NCI-H82 treated with DMSO at 0.1 percent for 48 hours (cell line): ENCODE measurements at regions not wholly inside any gene's neighbourhood (a gene's known extent, or its start where the extent isn't known, plus 50 kb on each side); places are given as distances from the start of the nearest gene placed in this dataset.
"Not testable (repeated sequence)": the region's sequence is repeated elsewhere in the genome, so short reads cannot be mapped to it uniquely, and the experiment has no call there.

Source experiments
- DNase-seq: peaks from one replicate; lab custom pipeline; 2025; ENCODE audit not compliant: unreplicated experiment; lab: John Stamatoyannopoulos, UW

DNA sequence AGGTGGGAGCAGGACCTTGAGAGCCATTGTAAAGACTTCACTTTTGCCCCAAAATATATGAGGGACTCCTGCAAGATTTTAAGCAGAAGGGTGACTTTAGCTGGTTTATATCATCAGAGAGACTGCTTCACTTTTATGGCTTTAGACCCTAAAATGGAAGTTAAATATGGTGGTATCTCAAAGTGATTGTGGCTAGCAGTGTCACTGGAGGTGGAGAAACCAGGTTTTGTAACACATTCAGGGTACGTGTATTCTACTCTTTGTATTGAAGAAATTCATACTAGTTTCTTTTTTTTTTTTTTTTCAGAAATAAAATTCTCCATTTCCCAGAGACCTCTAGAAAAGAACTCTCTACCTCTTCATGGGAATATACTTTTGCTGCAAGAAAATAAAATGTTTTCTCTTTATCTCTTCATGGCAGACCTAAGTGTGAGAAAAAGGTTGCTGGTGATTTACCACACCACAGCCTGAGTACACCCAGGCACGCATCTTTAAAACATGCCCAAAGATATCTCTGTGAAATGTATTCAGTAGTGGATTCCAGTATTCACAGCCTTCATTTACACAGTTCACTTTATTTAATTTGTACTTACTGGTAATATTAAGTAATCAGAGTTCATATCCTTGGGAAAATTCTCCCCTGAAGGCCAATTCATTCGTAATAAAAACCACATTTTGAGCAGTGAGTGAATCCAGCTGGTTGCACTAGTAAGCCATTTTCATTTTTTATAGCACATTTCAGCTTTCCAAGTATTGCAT is 74.3 kb upstream of the GUCY1A1 start:
- DNase-seq: no peak

DNA sequence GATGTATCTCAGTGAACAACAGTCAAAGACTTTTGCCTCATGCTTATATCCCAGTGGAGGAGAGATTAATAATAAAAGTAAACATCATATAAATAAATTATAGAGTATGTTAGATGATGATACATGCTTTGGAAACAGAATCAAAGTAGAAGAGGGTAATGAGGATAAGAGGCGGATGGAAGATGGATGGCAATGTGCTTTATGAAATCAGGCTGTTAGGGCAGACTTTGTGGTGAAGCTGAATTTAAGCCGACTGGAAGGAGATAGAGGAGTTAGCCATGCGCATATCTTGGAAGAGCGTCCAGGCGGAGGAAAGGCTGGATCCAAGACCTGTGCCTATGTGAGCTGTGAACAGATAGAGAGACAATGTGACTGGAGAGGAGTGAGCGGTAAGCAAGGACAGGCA is 74.9 kb upstream of the GUCY1A1 start:
- no peak for DNase-seq

DNA sequence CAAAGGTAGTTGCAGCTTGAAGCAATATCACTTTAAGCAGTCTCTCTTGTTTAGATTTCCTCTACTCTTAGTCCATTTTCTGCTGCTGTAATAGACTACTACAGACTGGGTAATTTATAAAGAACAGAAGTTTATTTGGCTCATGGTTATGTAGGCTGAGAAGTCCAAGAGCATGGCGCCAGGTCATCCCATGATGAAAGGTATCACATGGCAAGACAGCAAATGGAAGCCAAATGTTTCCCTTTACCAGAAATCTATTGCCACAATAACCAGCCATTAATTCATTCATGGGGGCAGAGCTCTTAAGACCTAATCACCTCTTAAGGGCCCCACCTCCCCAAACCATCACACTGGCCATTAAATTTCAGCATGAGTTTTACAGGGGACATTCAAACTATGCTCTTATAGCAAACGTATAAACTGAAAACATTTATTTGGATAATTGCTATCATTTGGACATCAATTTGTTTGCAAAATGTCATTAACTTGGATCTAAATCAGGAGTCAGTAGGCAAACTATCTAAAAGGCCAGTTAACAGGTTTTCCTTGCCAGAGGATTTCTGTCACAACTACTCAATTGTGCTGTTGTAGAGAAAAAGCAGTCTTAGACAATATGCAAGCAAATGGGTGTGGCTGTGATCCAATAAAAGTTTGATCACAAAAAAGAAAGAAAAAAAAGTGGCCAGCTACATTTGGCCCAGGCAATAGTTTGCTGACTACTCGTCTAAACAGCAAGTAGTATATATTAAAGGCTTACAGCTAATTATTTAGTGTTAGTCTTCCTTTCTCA is 75.7 kb upstream of the GUCY1A1 start:
- DNase-seq: no peak

DNA sequence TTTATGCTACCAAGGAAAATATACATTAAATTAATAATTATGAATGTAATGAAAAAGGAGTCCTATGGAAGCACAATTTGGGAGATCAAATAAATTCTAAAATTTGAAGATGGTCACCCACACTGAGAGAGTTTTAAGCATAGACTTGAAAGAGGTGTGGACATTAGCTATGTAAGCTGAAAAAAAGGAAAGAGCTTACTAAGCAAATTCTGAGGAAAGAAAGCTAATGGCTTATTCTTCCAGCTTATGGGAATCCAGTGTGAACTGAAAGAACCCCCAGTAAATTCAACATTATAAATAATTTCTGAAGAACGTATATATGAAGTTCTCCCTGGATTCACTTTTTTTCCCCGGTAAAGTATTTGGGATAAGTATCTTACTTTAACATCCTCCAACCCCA is 78.2 kb upstream of the GUCY1A1 start:
- no peak for DNase-seq

DNA sequence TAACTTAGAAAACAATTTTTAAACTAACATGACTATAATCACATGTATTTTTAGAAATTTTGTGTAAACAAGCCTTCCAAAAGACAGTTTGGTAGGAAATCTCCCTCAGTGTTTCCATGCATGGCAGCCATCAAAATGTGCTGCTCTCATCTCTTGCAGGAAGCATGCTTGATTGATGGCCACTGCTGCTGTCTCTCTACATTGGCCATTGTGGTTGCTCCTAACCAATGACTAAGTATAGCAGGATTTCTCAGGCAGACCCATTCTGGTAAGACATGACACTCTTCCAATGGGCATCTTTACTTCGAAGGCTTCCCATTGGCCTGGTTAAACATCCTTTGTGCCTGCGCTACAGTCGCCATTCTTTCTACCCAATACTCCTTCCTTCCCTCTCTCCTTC is 78.9 kb upstream of the GUCY1A1 start:
- no peak for DNase-seq

DNA sequence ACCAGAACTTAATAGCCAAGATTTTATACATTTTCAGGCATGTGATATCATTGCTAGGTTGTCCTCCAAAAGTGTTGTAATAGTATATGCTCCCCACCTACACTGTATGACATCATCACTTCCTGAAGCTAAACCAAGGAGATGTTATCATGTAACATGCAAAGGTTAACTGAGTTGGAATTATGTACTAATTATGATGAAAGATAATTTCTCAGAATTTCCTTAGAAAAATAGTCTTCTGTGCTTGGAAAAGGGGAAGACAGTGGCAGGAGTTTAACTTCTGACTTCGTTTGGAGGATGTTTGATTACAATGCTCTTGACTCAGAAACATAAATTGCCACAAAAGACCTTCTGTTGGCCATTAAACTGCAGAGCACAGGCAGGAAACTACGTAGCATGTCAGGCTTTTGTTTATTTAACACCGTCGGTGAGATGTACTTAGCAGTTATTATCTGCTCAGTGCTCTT is 83.6 kb upstream of the GUCY1A1 start:
- DNase-seq: no peak

DNA sequence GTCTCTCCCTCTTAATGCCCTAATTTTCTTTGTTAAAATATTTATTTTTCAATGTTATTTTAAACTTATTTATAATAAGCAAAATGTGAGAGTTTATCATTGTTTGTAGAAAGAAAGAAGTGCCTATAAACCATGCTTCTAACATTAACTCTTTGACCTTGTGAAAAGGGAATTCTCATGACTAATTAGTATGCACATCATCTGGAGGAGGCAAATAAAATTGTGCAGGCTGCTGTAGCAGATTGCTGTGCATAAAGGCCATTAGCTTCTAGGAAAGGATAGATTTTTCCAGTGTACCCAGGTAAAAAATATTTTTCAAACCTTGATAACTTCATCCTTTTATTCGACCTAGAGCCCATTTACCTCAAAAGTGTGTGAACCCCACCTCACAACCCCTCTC is 84.6 kb upstream of the GUCY1A1 start:
- DNase-seq: no peak

DNA sequence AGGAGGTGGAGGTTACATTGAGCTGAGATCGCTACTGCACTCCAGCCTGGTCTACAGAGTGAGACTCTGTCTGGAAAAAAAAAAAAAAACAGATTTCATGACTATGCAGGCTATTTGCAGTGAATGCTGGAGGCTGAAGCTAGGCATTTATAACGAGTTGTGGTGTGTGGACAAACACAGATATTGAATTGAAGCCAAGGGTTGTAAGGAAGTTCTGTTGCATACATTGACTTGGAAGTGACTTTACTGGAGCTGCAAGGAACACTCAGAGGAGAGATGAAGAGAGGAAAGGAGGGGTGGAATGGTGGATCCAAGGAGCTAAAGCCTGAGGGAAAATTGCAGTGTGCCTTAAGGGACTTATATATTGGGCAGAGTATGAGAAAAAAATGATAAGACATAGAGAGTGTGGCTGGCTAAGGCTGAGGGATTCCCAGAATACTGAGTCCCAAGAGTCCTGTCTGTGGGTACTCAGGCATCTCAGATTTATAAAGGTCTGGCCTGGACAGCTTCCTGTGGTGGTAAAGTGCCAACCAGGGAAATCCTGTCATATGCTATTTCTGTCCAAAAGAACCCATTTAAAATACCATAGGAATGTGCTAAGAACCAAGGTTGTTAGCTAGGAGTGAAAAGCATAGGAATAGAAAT is 87.8 kb upstream of the GUCY1A1 start:
- no peak for DNase-seq

DNA sequence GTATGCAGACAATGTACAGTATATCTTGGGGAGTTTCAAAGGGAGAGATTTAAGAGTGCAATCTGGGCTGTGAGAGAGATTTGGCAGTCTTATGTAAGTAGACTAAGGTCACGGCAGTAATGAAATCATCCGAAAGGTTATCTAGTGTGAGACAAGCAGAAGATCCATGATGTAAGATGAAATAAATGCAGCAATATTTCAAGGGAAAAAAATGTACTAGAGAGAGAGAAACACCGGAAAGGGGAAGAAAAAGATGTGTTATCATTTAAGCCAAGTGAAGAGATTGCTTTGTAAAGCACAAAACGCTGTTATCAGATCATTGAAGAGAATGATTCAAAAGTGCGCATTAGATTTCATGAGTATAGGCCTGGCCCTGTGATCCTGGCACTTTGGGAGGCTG is 88.4 kb upstream of the GUCY1A1 start:
- peak; percentile 7 for DNase-seq

DNA sequence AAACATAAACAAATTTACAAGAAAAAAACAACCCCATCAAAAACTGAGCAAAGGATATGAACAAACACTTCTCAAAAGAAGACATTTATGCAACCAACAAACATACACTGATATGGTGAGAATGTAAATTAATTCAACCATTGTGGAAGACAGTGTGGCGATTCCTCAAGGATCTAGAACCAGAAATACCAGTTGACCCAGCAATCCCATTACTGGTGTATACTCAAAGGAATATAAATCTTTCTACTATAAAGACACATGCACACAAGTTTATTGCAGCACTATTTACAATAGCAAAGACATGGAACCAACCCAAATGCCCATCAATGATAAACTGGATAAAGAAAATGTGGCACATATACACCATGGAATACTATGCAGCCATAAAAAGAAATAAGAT is 92.3 kb upstream of the GUCY1A1 start:
- not testable (repeated sequence) for DNase-seq

DNA sequence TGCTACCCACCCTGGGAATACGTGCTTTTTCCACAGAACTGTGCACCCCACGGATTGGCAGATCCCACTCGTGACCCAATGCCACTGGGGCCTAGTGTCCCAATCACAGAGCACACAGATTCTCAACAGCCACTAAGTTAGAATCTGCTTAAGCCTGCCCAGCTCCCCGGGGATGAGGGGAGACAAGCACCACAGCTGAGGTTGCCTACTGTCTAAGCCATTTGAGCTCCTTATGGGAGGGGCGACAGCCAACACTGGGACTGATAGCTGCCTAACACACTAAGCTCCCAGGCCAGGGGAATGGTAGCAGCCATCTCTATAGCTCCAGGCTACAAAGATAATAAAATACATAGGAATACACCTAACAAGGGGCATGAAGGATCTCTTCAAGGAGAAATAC is 93.5 kb upstream of the GUCY1A1 start:
- DNase-seq: no peak

DNA sequence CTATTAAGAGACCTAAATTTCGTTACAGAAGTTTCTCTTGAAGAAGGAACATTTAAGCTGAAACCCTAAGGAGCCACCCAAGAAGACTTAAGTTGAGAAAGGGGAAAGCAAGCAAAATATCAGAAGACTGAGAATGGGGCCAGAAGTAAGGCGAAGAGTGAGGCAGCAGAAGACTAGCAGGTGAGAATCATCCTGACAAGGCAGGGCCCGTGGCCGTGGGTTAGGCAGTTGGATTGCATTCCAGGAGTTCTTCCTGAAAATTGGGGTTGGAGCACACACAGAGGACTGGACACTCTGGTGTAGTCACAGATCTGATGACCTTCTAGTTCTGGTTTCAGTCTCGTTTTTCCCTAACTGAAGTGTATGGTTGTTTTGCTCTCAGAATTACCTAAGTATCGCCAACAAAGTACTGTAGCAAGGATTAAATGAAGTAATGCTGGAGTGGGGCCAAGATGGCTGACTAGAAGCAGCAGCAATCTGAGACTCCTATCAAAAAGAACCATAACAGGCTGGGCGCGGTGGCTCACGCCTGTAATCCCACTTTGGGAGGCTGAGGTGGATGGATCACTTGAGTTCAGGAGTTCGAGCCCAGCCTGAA is 94.4 kb upstream of the GUCY1A1 start:
- DNase-seq: no peak

DNA sequence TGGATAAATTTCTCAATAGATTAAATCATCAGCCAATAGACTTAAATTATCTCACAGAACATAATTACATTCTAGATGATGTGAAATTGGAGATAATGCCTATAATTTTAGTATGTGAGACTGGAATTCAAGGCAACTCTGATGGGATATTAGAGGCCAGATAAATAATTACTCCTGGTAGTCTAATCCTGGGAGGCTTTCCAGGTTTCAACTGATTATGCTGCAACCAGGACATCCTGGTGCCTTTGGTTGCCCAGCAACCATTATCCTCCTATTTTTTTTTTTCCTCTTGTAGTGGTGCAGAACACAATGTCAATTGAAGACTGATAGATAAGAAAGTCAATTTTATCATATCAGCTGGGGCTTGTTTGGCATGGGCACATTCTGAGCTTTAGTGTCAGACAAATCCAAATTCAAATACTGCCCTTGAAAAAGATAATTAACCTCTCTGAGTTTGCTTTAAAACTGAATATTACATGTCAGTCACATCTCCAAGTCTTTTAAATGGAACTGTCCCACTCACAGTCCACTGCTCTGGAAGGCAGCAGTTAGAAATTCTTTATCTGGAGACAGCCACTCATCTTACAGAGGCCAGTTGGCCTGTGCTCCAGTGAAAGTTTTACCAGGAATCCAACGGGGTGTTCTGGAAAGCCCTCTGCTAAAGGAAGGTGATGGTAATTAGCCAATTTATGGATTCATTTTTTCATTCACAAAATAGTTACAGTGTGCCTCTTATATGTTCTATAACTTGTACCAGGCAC is 95.3 kb upstream of the GUCY1A1 start:
- DNase-seq: no peak

DNA sequence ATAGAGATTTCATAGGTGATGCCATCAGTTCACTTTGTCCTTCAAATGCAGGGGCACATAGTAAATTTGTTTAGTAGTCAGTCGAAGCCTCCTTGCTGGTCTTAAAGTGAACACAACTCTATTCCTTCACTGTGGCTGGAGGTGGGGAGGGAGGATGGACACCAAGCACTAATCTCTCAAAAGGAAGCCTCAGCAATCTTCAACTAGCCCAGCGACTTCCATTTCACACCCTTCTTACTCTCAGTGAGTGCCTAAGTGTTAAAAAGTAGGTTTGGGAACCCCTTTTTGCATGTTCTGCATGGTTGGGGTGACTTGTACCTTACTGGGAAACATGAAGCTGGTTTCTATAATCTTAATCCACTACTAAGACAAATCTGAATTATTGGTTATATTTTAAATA is 96.0 kb upstream of the GUCY1A1 start:
- DNase-seq: no peak

DNA sequence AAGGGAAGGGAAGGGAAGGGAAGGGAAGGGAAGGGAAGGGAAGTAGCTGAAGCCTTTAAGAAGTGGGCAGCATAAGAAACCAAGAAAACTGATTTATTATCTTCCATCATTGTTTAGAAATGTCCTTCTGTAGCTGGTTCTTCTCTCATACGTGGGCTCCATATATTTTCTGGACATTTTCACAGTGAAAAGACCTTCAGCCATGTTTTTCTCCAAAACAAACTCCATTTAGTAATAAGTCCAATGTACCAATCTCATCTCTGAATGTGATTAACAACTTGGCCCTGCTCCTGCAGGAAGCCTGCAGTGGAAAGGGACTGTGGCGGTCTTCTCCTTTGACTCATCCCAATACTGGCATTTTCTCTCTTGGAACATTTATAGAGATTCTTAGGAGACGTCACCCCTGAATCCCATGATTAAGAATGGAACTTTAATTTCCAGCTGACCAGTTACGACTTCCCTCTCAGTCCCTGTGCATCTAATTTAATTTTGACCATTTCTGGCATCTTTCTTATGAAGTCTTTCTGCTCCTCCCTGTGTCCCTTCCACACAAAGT is 96.6 kb upstream of the GUCY1A1 start:
- no peak for DNase-seq

DNA sequence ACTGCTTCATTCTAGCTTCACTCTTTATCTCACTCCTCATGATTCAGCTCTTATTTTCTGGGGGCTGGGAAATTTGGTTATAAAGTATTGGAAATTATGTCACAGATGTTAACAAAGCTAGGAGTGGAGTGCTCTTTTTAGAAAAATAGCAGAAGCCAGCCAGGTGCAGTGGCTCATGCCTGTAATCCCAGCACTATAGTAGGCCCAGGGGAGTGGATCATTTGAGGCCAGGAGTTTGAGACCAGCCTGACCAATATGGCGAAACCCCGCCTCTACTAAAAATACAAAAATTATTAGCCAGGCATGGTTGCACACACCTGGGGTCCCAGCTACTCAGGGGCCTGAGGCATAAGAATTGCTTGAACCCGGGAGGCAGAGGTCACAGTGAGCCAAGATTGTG is 97.2 kb upstream of the GUCY1A1 start:
- no peak for DNase-seq

DNA sequence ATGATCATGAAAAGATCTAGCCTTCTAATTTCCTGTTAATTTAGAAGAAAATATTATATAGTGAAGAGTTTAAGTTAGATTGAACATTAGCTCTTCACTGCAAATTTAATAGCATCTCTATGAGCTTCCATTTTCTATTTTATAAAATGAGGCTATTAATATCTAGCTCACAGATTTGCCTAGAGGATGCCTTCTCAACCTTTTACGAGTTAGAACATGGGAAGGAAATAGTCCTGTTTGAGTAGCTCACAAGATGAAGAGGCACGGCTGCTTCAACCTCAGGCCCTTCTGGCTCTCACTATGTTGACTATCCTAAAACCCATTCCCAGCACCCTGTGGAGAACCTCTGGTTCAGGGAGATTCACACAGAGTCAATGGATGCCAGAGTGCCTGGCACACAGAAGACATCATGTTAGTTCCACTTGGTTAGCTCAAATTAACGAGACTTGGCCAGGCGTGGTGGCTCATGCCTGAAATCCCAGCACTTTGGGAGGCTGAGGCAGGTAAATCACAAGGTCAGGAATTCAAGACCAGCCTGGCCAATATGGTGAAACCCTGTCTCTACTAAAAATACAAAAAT is 97.9 kb upstream of the GUCY1A1 start:
- DNase-seq: no peak

DNA sequence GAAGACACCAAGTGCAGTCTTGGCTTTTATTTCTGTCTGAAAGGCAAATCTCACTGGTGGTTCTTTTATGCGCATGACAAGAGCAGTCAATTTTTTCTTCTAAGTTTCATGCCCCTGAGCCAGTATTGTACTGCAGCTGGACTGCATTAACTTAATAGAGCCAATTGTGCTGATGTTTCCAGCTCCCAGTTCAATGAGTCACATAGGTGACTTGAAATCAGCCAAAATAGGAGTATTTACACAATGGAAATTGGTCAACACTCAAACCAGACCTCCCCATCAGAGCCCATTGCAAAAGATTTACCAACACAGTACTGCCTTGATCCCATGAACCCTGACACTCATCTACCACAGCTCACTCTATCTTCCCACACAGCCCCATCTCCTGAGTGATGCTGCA is 100.3 kb upstream of the GUCY1A1 start:
- no peak for DNase-seq

DNA sequence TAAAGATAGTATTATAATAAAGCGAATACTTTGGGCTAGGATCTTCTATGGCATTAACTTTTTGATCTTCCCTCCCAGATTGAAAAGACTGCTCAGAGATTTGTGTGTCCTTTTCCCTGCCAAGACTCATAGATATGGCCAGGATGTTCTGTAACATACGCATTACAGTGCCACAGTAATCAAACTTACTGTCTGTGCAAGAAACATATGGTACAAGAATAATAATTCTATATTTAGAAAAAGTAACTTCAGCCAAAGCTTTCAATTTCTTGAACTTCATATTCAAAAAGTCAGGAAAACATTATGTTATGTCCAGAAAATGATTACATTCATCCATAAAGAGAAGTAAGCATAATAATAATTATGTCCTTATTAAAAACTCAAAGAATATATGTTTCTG is 100.9 kb upstream of the GUCY1A1 start:
- no peak for DNase-seq

DNA sequence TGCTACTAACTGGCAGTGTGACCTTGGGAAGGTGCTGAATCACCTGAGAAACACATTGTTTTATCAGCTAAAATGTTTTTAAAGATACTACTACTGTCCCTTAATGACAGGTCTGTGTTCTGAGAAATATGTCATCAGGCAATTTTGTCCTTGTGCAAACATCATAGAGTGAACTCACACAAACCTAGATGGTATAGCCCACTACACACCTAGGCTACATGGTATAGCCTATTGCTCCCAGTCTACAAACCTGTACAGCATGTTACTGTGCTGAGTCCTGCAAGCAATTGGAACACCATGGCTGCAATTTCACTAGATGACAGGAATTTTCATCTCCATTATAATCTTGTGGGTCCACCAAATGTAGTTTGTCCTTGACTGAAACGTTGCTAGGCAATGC is 101.3 kb upstream of the GUCY1A1 start:
- no peak for DNase-seq
